ENCODE measurements at regions not wholly inside any gene's neighbourhood (a gene's known extent, or its start where the extent isn't known, plus 50 kb on each side); places are given as distances from the start of the nearest gene placed in this dataset.

DNA sequence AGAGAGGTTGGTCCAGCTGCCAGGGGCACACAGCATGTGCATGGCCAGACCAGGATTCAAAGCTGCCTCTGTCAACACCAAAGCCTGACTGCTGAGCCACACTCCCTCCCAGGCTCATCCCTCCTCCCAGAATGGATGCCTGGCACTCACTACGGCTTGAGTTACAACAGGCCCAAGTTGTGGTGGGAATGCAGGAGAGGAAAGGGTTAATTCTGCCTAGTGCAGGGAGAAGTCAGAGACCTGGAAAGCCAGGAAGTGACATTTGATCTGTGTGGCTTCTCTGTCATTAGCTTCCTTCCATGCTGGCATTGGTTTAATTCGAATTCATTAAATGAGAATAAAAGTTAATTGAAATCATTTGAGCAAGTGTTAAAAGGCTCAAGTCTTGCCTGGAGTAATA, 150.0 kb downstream of the NSG2 start:
- Histone ChIP-seq H3K36me3 (ENCODE audit: insufficient read depth, low read length) (no peaks in the 10 kb centered on the region), H3K4me3 (ENCODE audit: low read length) (no peak overlapping the region), H3K27me3 (ENCODE audit: insufficient read depth, low read length, poor library complexity, severe bottlenecking) (no peaks in the 10 kb centered on the region), H3K27ac (ENCODE audit: low read depth, low read length) (no peak overlapping the region), H3K9me3 (ENCODE audit: low read length) (no peaks in the 10 kb centered on the region), H3K4me1 (ENCODE audit: insufficient read depth, low read length) (no peaks in the 10 kb centered on the region)
- no peak for DNase-seq
- H3K4me1 Mint-ChIP-seq: no peaks in the 10 kb centered on the region
- ChIA-PET POLR2A (no interaction called here), CTCF (no interaction called here)
- no peaks in the 10 kb centered on the region for H3K27me3 Mint-ChIP-seq
- H3K4me3 Mint-ChIP-seq: no peak overlapping the region
- peaks cover 0 to 2% (median 0%) of the 10 kb centered on the region in 5 donors for H3K9me3 Mint-ChIP-seq
- H3K36me3 Mint-ChIP-seq: no peaks in the 10 kb centered on the region
- no peak overlapping the region for H3K27ac Mint-ChIP-seq

DNA sequence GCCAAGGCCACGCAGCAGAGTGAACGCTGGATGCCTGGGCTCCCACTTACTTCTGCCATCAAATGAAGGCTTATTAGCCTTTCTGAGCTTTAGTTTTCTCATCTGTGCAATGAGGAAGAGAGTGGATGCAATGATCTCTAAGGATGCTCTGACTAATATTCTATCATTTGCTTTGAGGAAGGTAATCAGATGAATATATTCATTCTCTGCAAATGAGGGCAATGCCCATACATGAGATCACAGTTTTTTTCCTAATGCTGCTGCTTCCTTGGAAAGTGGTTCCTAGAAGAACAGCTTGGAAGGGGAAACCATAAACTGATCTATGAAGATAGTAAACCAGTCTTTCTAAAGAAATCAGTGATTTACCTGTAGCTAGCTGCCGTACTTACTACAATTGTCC, 152.4 kb downstream of the NSG2 start:
- no peaks in the 10 kb centered on the region for H3K36me3 ChIP-seq (ENCODE audit: insufficient read depth, low read length)
- Mint-ChIP-seq H3K4me1 (no peaks in the 10 kb centered on the region), H3K27ac (no peak overlapping the region), H3K27me3 (no peaks in the 10 kb centered on the region), H3K4me3 (no peak overlapping the region), H3K36me3 (no peaks in the 10 kb centered on the region), H3K9me3 (peaks cover 0 to 8% (median 2%) of the 10 kb centered on the region in 5 donors)
- H3K9me3 ChIP-seq (ENCODE audit: low read length): no peaks in the 10 kb centered on the region
- POLR2A ChIA-PET: no interaction called here
- no peak overlapping the region for H3K27ac ChIP-seq (ENCODE audit: low read depth, low read length)
- H3K4me1 ChIP-seq (ENCODE audit: insufficient read depth, low read length): no peaks in the 10 kb centered on the region
- no peak overlapping the region for H3K4me3 ChIP-seq (ENCODE audit: low read length)
- H3K27me3 ChIP-seq (ENCODE audit: insufficient read depth, low read length, poor library complexity, severe bottlenecking): no peaks in the 10 kb centered on the region
- no peak for DNase-seq
- CTCF ChIA-PET: interaction anchor here (1.0 kb wide), 1 partner anchor 9 kb away, joined by 3 read pairs; no protein-coding TSS in a partner anchor

DNA sequence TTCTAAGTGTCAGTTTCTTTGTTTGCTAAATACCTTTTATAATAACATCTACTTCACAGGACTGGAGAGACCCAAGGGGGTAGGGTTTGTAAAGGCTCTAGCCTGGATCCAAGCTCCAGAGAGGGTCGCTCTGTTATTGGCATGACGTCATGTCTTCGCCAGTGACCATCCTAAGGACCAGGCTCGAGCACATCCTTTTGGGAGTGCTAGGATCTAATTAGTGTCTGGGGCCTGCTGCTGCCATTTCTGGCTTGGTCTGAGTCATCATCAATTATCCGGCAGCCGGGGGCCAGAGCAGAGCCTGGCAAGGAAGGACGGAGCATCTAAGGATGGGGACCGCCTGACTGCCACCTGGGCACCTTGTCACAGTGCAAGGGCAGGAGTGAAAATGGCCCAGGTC, 153.0 kb downstream of the NSG2 start:
- H3K27me3 Mint-ChIP-seq: no peaks in the 10 kb centered on the region
- DNase-seq: no peak
- no peaks in the 10 kb centered on the region for H3K4me1 Mint-ChIP-seq
- ChIA-PET CTCF (interaction anchor here (1.0 kb wide), 1 partner anchor 8 kb away, joined by 3 read pairs; no protein-coding TSS in a partner anchor), POLR2A (no interaction called here)
- H3K4me3 Mint-ChIP-seq: no peak overlapping the region
- H3K27me3 ChIP-seq (ENCODE audit: insufficient read depth, low read length, poor library complexity, severe bottlenecking): no peaks in the 10 kb centered on the region
- H3K27ac Mint-ChIP-seq: no peak overlapping the region
- no peaks in the 10 kb centered on the region for H3K36me3 Mint-ChIP-seq
- H3K27ac ChIP-seq (ENCODE audit: low read depth, low read length): no peak overlapping the region
- no peaks in the 10 kb centered on the region for H3K9me3 ChIP-seq (ENCODE audit: low read length)
- H3K4me3 ChIP-seq (ENCODE audit: low read length): no peak overlapping the region
- no peaks in the 10 kb centered on the region for H3K4me1 ChIP-seq (ENCODE audit: insufficient read depth, low read length)
- H3K9me3 Mint-ChIP-seq: peaks cover 0 to 8% (median under 1%) of the 10 kb centered on the region in 5 donors
- H3K36me3 ChIP-seq (ENCODE audit: insufficient read depth, low read length): no peaks in the 10 kb centered on the region

DNA sequence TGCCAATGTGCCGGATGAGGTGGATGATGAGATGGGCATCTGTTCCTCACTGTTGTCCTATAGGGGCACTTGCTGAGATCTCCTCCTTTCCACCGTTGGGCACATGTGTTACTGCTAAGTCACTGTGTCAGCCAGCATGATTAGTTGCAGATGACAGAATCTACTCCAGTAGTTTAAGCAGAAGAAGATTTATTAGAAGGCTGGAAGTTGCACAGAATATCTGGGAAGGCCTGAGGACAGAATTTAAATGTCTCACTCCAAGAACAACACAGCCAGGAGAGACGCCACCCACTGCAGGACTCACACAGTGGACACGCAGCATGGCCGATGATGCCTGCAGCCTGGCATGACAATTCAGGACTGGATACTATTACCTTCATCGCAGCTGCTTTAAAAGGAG, 157.5 kb downstream of the NSG2 start:
- Mint-ChIP-seq H3K36me3 (no peaks in the 10 kb centered on the region), H3K27me3 (peaks cover 0 to 3% of the 10 kb centered on the region in 2 donors), H3K9me3 (peaks cover 0 to 8% (median 0%) of the 10 kb centered on the region in 5 donors), H3K27ac (no peak overlapping the region), H3K4me3 (no peak overlapping the region), H3K4me1 (no peaks in the 10 kb centered on the region)
- CTCF ChIA-PET: no interaction called here
- H3K4me3 ChIP-seq (ENCODE audit: low read length): no peak overlapping the region
- no peaks in the 10 kb centered on the region for H3K27me3 ChIP-seq (ENCODE audit: insufficient read depth, low read length, poor library complexity, severe bottlenecking)
- POLR2A ChIA-PET: no interaction called here
- no peaks in the 10 kb centered on the region for H3K9me3 ChIP-seq (ENCODE audit: low read length)
- no peak overlapping the region for H3K27ac ChIP-seq (ENCODE audit: low read depth, low read length)
- H3K4me1 ChIP-seq (ENCODE audit: insufficient read depth, low read length): no peaks in the 10 kb centered on the region
- H3K36me3 ChIP-seq (ENCODE audit: insufficient read depth, low read length): no peaks in the 10 kb centered on the region
- no peak for DNase-seq

DNA sequence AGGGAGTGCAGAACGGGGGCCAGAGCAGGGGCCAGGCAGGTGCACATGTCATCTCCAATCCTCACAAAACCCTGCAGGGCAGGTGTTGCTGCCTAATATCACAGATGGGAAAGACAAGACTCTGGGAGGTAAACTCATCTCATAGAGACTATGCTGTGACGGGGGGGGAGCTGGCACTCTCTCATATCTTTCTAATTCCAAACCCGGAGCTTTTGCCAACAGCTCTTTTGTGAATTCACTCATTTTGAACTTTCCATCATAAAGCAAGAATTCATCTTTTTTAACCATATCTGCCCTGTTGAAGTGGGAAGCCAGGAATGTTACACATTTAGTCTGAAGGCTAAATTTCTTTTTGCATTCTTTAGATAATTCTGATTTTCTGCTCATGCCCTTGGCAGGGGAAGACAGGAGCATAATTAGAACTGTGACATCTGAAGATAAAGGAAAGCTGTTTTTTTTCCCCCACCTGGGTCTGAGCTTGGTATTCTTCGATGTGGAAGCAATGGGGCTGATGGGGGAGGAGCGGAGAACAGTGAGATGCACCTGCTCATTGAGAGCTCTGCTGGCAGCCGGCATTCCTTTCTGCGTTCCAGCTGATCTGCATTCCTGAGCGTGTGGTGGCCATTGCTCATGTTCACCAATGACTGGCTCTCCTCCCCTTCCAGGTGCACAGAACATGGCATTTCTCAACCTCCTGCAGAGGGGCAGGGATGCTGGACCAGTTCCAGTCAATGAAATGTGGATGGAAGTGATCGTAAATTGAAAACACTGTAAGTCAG, 159.2 kb downstream of the NSG2 start:
- POLR2A ChIA-PET: no interaction called here
- peaks cover 0 to 8% (median 0%) of the 10 kb centered on the region in 5 donors for H3K9me3 Mint-ChIP-seq

DNA sequence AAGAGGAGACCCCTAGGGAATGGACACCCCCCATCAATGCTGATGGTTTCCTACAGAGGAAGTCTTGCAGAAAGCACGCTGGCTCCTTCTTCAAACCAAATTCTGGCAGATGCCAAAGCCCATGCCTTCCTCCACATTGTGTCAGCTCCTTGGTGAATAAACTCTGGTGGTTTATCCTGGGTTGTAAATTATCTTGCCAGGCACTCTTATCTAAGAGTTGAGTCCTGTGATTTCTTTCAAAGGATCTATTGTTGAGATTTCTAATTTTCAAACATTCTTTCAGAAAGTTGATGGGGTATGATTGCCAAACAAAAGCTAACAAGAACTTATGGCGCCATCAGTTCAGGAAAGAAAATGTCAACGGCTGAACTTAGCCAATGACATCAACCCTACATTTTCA, 160.4 kb downstream of the NSG2 start:
- H3K4me1 Mint-ChIP-seq: no peaks in the 10 kb centered on the region
- H3K27me3 Mint-ChIP-seq: peaks cover 0 to 3% of the 10 kb centered on the region in 2 donors
- H3K9me3 ChIP-seq (ENCODE audit: low read length): no peaks in the 10 kb centered on the region
- H3K27ac Mint-ChIP-seq: no peak overlapping the region
- no peak overlapping the region for H3K4me3 ChIP-seq (ENCODE audit: low read length)
- POLR2A ChIA-PET: no interaction called here
- H3K27me3 ChIP-seq (ENCODE audit: insufficient read depth, low read length, poor library complexity, severe bottlenecking): no peaks in the 10 kb centered on the region
- H3K4me3 Mint-ChIP-seq: no peak overlapping the region
- H3K36me3 ChIP-seq (ENCODE audit: insufficient read depth, low read length): no peaks in the 10 kb centered on the region
- no peak overlapping the region for H3K27ac ChIP-seq (ENCODE audit: low read depth, low read length)
- peaks cover 0 to 6% (median 0%) of the 10 kb centered on the region in 5 donors for H3K9me3 Mint-ChIP-seq
- no peaks in the 10 kb centered on the region for H3K4me1 ChIP-seq (ENCODE audit: insufficient read depth, low read length)
- CTCF ChIA-PET: no interaction called here
- no peak for DNase-seq
- no peaks in the 10 kb centered on the region for H3K36me3 Mint-ChIP-seq

More for the DNA sequence above, 159.2 kb downstream of the NSG2 start:
- no peak overlapping the region for H3K4me3 ChIP-seq (ENCODE audit: low read length)
- no peaks in the 10 kb centered on the region for H3K36me3 ChIP-seq (ENCODE audit: insufficient read depth, low read length)
- H3K4me1 ChIP-seq (ENCODE audit: insufficient read depth, low read length): no peaks in the 10 kb centered on the region
- no peaks in the 10 kb centered on the region for H3K9me3 ChIP-seq (ENCODE audit: low read length)
- H3K27me3 ChIP-seq (ENCODE audit: insufficient read depth, low read length, poor library complexity, severe bottlenecking): no peaks in the 10 kb centered on the region
- no peak for DNase-seq
- H3K27ac ChIP-seq (ENCODE audit: low read depth, low read length): no peak overlapping the region
- Mint-ChIP-seq H3K36me3 (no peaks in the 10 kb centered on the region), H3K27me3 (peaks cover 0 to 3% of the 10 kb centered on the region in 2 donors), H3K4me1 (no peaks in the 10 kb centered on the region), H3K27ac (no peak overlapping the region), H3K4me3 (no peak overlapping the region)
- CTCF ChIA-PET: no interaction called here

DNA sequence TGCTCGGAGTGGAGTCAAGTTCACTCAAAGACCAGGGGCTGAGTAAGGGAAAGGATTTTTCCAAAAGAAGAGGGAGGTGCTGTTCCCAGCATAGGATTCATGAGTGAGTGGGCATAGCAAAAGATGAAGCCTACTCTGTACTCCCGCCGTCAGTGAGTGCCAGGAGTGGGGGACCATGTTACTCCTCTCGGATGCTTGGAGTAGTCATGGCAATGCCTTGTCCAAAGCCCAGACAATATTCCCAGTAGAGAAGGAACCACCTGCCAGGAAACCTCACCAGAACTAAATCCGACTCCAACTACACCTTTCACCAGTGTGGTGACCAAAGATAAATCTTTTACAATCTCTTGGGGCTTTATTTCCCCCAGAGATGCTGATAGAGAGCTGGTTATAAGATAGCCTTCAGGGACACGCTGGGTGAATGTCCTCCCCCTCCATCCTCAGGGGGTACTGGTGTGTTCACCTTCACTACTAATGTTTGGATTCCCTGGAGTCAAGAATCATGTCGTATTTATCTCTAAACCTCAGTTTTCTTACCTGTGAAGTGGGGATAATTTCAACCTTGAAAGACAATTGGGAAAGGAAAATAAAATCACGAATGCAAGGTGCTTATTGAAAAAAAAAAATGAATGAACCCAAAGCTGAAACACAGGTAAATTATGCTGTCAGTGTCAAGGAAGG, 165.2 kb downstream of the NSG2 start:
- Mint-ChIP-seq H3K9me3 (peaks cover 0 to 6% (median 0%) of the 10 kb centered on the region in 5 donors), H3K4me1 (no peaks in the 10 kb centered on the region), H3K4me3 (no peak overlapping the region), H3K27me3 (peaks cover 0 to 10% of the 10 kb centered on the region in 2 donors), H3K36me3 (no peaks in the 10 kb centered on the region), H3K27ac (no peak overlapping the region)
- no peaks in the 10 kb centered on the region for H3K4me1 ChIP-seq (ENCODE audit: insufficient read depth, low read length)
- H3K27ac ChIP-seq (ENCODE audit: low read depth, low read length): no peak overlapping the region
- H3K36me3 ChIP-seq (ENCODE audit: insufficient read depth, low read length): no peaks in the 10 kb centered on the region
- no peaks in the 10 kb centered on the region for H3K9me3 ChIP-seq (ENCODE audit: low read length)
- no peak for DNase-seq
- POLR2A ChIA-PET: no interaction called here
- CTCF ChIA-PET: no interaction called here
- no peaks in the 10 kb centered on the region for H3K27me3 ChIP-seq (ENCODE audit: insufficient read depth, low read length, poor library complexity, severe bottlenecking)
- no peak overlapping the region for H3K4me3 ChIP-seq (ENCODE audit: low read length)

DNA sequence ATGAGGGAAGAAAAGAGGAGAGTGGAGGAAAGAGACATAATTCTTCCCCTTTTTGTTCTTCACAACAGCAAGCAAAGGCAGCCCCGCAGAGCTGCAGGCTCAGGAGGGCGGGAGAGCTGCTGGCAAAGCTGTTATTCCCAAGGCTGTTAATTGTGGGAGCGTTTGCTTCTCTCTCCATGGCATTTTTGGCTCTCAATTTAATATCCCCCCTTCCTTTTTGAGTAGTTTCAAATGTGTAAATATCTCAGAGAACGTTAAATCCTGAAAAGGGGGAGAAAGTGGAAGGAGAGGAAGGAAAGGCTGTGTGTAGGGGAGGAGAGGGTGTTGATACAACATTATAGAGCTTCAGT, 165.7 kb downstream of the NSG2 start:
- Histone ChIP-seq H3K36me3 (ENCODE audit: insufficient read depth, low read length) (no peaks in the 10 kb centered on the region), H3K4me3 (ENCODE audit: low read length) (no peak overlapping the region), H3K4me1 (ENCODE audit: insufficient read depth, low read length) (no peaks in the 10 kb centered on the region), H3K27me3 (ENCODE audit: insufficient read depth, low read length, poor library complexity, severe bottlenecking) (no peaks in the 10 kb centered on the region), H3K9me3 (ENCODE audit: low read length) (no peaks in the 10 kb centered on the region), H3K27ac (ENCODE audit: low read depth, low read length) (no peak overlapping the region)
- ChIA-PET POLR2A (no interaction called here), CTCF (no interaction called here)
- Mint-ChIP-seq H3K27ac (no peak overlapping the region), H3K9me3 (peaks cover 0 to 6% (median 0%) of the 10 kb centered on the region in 5 donors), H3K36me3 (no peaks in the 10 kb centered on the region), H3K4me1 (no peaks in the 10 kb centered on the region), H3K4me3 (no peak overlapping the region), H3K27me3 (peaks cover 0 to 10% of the 10 kb centered on the region in 2 donors)
- DNase-seq: no peak
